NCI-H2171 (cell line): ENCODE measurements at regions not wholly inside any gene's neighbourhood (a gene's known extent, or its start where the extent isn't known, plus 50 kb on each side); places are given as distances from the start of the nearest gene placed in this dataset.
"Not testable (repeated sequence)": the region's sequence is repeated elsewhere in the genome, so short reads cannot be mapped to it uniquely, and the experiment has no call there.

ENCODE experiments used
- DNase-seq: peaks from one replicate; lab custom pipeline; 2025; lab: John Stamatoyannopoulos, UW

DNA sequence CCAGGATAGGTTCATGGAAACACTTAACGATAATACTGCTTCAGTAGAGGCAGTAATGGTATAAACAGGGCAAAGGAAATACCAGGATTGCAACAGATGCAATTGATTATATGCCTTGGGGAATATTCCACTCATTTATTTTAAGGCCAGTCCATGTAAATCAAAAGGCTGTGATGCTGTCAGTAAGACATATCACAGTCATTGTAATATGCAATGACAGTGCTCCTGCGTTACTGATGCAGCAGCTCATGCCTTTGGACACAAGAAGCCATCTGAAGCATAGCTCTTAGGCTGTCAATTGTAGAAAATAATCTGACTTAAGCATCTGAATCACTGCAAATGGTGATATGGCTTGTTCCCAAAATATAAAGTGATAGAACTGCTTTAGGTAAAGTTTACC lies 674.8 kb downstream of the TMTC2 start:
- DNase-seq: no peak

DNA sequence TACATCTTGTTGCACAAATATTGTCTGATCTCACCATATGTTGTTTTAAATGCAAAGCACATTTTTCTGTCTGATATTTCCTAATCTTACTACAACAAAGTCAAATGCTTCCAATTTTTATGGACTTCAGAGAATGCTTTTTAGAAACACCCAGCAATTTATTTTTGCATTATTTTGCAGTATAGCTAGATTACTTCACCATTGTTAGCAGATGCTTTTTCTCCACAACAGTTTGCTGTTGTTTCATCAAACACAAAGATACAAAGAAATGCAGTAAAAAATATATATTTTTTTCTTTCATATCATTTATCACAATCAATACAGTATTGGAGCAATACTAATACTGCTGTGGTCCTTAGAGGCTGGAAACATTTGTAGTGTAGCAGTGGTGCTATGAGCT lies 674.4 kb downstream of the TMTC2 start:
- no peak for DNase-seq

- DNase-seq: no peak
Measured at GRCh38 chr12:83349907-83350611, 663.4 kb downstream of the TMTC2 start.

GRCh38 chr12:83346333-83346732 lies 659.6 kb downstream of the TMTC2 start:
- no peak for DNase-seq

- DNase-seq: no peak
Measured at GRCh38 chr12:83343767-83344166, 657.1 kb downstream of the TMTC2 start.

DNA sequence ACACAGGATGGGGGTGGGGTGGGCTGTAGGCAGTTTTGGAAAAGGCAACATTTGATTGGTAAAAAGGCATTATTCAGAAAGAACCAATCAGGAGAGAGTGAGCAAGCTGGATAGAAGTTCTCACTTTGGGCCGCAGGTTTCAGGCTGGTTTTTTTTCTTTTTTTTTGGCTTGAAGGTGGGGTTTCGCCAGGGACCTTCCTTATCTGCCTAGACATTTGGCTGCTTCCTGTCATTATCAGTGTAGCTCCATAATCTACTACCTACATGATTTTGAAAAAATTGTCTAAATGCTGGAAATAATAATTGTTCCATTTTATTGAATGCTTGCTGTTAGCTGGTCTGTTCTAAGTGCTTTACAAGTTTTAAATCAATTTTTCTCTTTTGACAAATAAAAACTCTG lies 649.0 kb downstream of the TMTC2 start:
- DNase-seq: no peak

- DNase-seq: no peak
Measured at GRCh38 chr12:83326666-83327065, 640.0 kb downstream of the TMTC2 start.

DNA sequence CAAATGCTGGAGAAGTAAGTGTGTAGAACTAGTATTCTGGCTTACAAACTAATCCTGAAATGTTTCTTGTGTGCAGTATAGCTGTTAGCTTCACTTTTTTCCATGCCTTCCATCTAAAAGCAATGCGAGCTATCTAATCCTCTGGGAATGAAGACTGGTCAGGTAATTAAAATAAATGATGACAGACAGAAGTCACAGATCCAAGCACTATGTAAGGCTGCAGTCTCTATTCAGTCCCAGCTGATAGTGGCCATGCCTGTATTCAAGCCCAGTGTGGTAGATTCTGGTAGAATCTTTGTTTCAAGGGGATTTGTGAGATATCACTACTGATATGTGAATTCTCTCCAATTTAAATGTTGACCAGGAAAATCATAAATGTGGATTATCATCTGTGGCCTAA lies 637.2 kb downstream of the TMTC2 start:
- no peak for DNase-seq

DNA sequence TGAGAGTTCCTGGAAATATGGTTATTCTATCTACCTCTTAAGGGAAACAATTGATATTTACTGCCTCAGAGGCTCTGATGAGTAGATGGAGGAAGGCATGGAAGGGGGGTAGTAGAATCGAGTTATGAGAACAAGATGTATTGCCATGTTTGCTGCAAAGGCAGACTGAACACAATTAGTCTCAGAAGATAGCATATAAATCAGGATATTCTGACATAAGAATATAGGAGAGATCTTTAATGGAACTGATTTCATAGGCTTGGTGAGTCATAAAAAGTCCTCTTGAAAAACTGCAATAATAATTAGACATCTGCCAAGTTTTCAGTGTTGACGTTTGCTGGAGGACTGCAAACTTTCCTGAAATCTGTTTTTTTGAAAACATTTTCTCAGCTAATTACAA lies 636.1 kb downstream of the TMTC2 start:
- no peak for DNase-seq

DNA sequence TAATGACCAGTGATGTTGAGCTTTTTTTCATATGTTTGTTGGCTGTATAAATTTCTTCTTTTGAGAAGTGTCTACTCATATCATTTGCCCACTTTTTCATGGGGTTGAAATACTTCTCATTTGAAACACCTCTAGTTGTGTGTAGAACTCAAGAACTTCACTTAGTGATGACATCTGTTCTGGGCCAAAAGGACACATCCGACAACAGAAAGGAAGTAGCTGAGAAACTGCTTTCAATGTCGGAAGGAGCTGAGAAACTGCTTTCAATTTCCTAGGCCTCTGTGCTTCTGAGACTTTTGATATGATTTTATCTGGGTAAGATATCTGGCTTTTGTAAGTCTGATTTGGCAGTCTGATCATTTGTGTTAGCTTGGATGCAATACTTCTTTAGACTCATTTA lies 635.3 kb downstream of the TMTC2 start:
- DNase-seq: no peak

- DNase-seq: no peak
Measured at GRCh38 chr12:83320350-83320749, 633.6 kb downstream of the TMTC2 start.

- no peak for DNase-seq
Measured at GRCh38 chr12:83318386-83319098, 631.8 kb downstream of the TMTC2 start.

GRCh38 chr12:83317595-83317994 lies 630.9 kb downstream of the TMTC2 start:
- DNase-seq: no peak

DNA sequence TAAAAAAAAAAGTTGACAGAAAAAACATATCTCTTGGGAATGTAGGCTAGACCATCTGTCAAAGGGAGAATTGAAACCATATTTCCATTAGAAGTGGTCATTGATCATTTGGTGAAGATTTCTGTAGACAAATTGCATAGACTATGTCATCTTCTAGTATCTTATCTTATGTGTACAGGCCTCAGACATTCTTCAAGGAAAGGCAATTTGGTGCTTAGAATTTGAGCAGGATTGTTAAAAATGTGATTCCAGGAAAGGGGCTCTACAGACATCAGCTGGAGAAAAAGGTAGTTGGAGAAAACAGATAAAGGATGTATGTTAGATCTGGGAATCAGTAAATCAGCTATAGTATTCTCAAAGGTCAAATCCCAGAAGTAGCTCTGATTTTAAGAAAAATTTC lies 627.1 kb downstream of the TMTC2 start:
- no peak for DNase-seq

- DNase-seq: no peak
Measured at GRCh38 chr12:83313322-83313721, 626.6 kb downstream of the TMTC2 start.

DNA sequence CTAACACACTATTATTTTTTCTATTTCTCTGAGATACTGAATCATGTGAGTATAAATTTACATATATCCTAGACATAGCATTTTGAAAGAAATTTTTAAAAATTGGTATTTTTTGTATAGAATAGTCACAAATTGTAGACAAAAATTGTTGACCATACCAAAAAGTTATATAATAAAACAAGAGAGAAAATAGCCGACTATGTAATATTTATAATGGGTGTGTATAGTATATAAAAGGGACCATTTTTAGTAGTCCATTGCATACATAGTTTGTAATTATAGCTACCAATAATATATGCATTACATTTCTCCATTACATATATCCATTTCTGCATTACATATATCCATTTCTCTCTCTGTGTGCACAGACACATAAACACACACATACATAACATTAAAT lies 590.2 kb downstream of the TMTC2 start:
- DNase-seq: no peak

GRCh38 chr12:83271201-83271600 lies 584.5 kb downstream of the TMTC2 start:
- no peak for DNase-seq

GRCh38 chr12:83265808-83266207 lies 579.1 kb downstream of the TMTC2 start:
- DNase-seq: no peak

DNA sequence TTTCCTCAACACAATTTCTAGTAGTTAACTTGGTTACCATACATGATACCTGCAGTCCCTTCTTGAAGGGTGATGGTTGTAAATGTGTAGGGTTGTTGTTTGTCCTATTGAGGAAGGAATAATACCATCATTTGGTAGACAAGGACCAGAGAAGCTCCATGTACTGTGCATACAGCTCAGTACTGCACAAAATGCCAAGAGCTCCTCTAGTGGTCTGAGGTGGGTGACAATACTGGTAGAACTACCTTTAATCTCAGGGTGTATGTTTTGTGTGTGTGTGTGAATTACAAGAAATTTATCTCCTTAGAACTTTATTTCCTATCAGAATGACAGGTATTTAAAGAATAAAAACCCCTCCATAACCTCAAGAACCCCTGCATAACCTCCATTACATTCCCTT lies 575.3 kb downstream of the TMTC2 start:
- DNase-seq: no peak

DNA sequence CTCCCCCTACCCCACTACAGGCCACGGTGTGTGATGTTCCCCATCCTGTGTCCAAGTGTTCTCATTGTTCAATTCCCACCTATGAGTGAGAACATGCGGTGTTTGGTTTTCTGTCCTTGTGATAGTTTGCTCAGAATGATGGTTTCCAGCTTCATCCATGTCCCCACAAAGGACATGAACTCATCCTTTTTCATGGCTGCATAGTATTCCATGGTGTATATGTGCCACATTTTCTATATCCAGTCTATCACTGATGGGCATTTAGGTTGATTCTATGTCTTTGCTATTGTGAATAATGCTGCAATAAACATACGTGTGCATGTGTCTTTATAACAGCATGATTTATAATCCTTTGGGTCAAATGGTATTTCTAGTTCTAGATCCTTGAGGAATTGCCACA lies 573.4 kb downstream of the TMTC2 start:
- not testable (repeated sequence) for DNase-seq

- no peak for DNase-seq
Measured at GRCh38 chr12:83257726-83258125, 571.0 kb downstream of the TMTC2 start.

DNA sequence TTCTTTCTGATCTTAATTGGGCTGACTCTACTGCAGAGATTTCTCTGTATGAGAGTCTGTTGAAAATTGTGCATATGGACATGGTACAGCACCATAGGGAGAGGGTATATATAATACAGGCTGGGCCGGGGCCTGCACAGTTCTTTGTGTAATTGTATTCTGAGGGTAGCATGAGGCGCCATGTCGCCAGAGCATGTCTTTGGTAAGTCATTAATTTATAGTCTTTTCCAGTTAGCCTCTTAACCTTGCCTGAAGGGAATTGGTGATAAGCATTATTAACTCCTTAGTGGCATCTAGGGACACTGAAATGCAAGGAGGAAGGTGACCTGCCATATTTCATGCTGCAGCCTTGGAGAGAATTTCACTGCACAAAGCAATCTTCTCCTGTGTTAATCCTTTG lies 569.9 kb downstream of the TMTC2 start:
- DNase-seq: no peak

- DNase-seq: no peak
Measured at GRCh38 chr12:83250866-83251265, 564.2 kb downstream of the TMTC2 start.

GRCh38 chr12:83245156-83245555 lies 558.5 kb downstream of the TMTC2 start:
- DNase-seq: no peak
